Hepatocyte (in vitro differentiated cells): ENCODE measurements at regions not wholly inside any gene's neighbourhood (a gene's known extent, or its start where the extent isn't known, plus 50 kb on each side); places are given as distances from the start of the nearest gene placed in this dataset.

Experiments used
- CTCF ChIP-seq: fragments of 200-600 bp; sonication (generic); IDR thresholded peaks from 2 replicates; pipeline ENCODE4 v1.5.1; 2016; ENCODE audit warnings: antibody characterized with exemption, mild to moderate bottlenecking; ENCODE audit not compliant: poor library complexity
- EZH2 ChIP-seq: fragments of 200-600 bp; sonication (generic); IDR thresholded peaks from 2 replicates; pipeline ENCODE4 v1.6.1; 2016; ENCODE audit warnings: antibody characterized with exemption, mild to moderate bottlenecking, borderline replicate concordance

DNA sequence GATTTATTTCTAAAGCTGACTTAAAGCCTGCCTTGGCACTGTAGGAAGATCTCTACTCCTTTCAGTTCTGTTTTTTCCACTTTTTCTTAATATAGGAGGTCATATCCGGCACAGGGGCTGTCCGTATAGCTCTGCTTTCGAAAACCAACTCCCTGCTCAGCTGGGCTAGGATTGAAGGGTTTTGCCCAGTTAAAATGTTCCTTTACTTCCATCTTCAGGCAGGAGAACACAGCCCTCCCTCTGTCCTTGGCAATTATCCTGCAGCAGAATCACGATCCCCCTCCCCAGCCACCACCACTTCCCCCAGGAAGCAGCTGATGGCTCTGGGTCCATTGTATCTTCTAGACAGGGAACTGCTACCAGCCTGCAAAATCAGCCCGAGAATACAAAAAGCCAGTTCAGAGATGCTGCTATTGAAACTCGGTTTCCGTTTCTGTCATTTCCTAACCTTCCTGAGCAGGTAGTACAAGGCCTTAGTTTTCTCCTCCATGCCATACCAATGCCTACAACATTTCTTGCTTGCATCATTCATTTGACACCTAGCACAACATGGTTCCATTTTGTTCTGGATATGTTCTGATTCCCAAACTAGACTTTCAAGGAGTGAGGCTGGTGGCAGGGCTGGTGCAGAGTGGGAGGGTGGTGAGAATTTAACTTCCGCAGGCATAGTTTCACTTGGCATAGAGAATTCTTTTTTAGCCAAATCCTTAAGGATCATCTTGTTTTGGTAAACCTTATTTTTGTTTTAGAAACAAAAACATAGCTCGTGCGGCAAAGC is 53.9 kb downstream of the FAM50B start:
- TF ChIP-seq CTCF, result no peak
- TF ChIP-seq EZH2, result no peak
